ENCODE measurements at regions not wholly inside any gene's neighbourhood (a gene's known extent, or its start where the extent isn't known, plus 50 kb on each side); places are given as distances from the start of the nearest gene placed in this dataset.

- no peaks in the 10 kb centered on the region for H3F3A ChIP-seq (ENCODE audit: low read depth)
- H3K36me3 ChIP-seq (ENCODE audit: insufficient read depth, low read length), result no peaks in the 10 kb centered on the region
- no peaks in the 10 kb centered on the region for H4K20me1 ChIP-seq (ENCODE audit: insufficient read depth, low read length, poor library complexity, severe bottlenecking)
- no peak overlapping the region for H3K9ac ChIP-seq (ENCODE audit: low read depth, low read length, poor library complexity, severe bottlenecking)
- H3K27me3 ChIP-seq (ENCODE audit: insufficient read depth, low read length, poor library complexity, severe bottlenecking), result no peaks in the 10 kb centered on the region
- H3K9me3 ChIP-seq (ENCODE audit: insufficient read depth, low read depth, low read length), result no peaks in the 10 kb centered on the region
- no peaks in the 10 kb centered on the region for H3K79me2 ChIP-seq (ENCODE audit: insufficient read depth, low read length)
- no peak overlapping the region for H3K4me2 ChIP-seq (ENCODE audit: low read depth, low read length, poor library complexity, severe bottlenecking)
- TF ChIP-seq EZH2phosphoT487 (IDR thresholded peaks at IDR 0.05; ENCODE audit: borderline replicate concordance) (no peak), CTCF (conservative IDR thresholded peaks at IDR 0.05; ENCODE audit: low read length) (no peak)
- H3K9me2 ChIP-seq (replicated peaks; ENCODE audit: low read depth, low read length), result no peaks in the 10 kb centered on the region
- no peak overlapping the region for H3K4me3 ChIP-seq (ENCODE audit: low read length, poor library complexity, severe bottlenecking)
- no peak overlapping the region for H2AFZ ChIP-seq (ENCODE audit: low read length)
- no peaks in the 10 kb centered on the region for H3K4me1 ChIP-seq (ENCODE audit: insufficient read depth, low read length, poor library complexity, severe bottlenecking)
Observed at GRCh38 chr15:95981209-95981608, 349.3 kb upstream of the NR2F2 start.

DNA sequence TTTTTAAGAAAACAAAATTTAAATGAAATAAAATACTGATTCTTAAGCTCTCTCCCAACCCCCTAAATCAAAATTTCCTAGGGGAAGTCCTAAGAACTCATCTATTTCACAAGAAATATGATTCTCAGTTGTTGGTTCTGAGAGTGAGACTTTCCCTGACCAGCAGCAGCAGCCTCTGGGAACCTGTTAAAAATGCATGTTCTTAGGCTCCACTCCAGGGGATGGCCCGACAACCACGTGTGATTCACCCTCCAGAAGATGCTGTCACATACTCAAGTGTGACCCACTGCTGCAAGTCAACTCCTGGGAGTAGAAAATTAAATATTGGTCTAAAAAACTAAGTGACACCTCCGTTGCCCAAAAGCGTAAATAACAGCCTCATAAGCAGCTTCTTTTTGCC, 343.2 kb upstream of the NR2F2 start:
- TF ChIP-seq CTCF (conservative IDR thresholded peaks at IDR 0.05; ENCODE audit: low read length) (no peak), EZH2phosphoT487 (IDR thresholded peaks at IDR 0.05; ENCODE audit: borderline replicate concordance) (no peak)
- Histone ChIP-seq H3K4me3 (ENCODE audit: low read length, poor library complexity, severe bottlenecking) (no peak overlapping the region), H3K9ac (ENCODE audit: low read depth, low read length, poor library complexity, severe bottlenecking) (no peak overlapping the region), H3K4me2 (ENCODE audit: low read depth, low read length, poor library complexity, severe bottlenecking) (no peak overlapping the region), H3K36me3 (ENCODE audit: insufficient read depth, low read length) (no peaks in the 10 kb centered on the region), H3K9me2 (replicated peaks; ENCODE audit: low read depth, low read length) (no peaks in the 10 kb centered on the region), H3K9me3 (ENCODE audit: insufficient read depth, low read depth, low read length) (no peaks in the 10 kb centered on the region), H3K4me1 (ENCODE audit: insufficient read depth, low read length, poor library complexity, severe bottlenecking) (peaks cover 24% of the 10 kb centered on the region), H3K27me3 (ENCODE audit: insufficient read depth, low read length, poor library complexity, severe bottlenecking) (peaks cover 19% of the 10 kb centered on the region), H2AFZ (ENCODE audit: low read length) (no peak overlapping the region), H4K20me1 (ENCODE audit: insufficient read depth, low read length, poor library complexity, severe bottlenecking) (no peaks in the 10 kb centered on the region), H3K79me2 (ENCODE audit: insufficient read depth, low read length) (no peaks in the 10 kb centered on the region), H3F3A (ENCODE audit: low read depth) (no peaks in the 10 kb centered on the region)

DNA sequence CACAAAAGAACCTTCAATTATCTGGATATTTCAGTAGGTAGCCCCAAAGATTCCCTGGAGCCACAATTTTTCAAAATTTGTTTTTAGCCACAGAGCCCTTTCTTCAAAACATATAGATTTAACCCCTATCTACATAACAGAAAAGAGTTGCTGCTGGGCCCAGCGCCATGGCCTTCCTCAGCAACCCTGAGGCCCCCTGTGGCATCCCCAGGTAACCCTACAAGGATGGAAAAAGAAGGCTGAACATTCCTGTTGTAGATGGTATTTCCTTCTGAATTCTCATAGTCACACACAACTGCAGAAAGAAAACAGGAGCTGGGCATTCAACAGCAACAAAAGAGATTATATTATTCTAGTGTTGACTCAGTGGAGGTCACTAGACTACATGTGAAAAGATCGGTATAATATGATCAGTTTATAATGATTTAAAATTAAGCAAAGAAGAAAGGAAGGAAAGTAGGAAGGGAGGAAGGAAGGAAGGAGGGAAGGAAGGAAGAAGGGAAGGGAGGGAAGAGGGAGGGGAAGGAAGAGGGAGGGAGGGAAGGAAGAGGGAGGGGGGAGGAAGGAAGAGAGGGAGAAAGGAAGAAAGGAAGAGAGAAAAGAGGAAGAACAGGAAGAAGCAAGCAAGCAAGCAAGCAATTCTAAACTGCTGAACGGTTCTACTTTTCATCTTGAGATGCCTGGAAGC, 342.5 kb upstream of the NR2F2 start:
- TF ChIP-seq CTCF (conservative IDR thresholded peaks at IDR 0.05; ENCODE audit: low read length), result no peak
- Histone ChIP-seq H3K4me3 (ENCODE audit: low read length, poor library complexity, severe bottlenecking) (no peak overlapping the region), H3K27me3 (ENCODE audit: insufficient read depth, low read length, poor library complexity, severe bottlenecking) (peaks cover 26% of the 10 kb centered on the region), H3K9ac (ENCODE audit: low read depth, low read length, poor library complexity, severe bottlenecking) (no peak overlapping the region), H3K4me1 (ENCODE audit: insufficient read depth, low read length, poor library complexity, severe bottlenecking) (peaks cover 24% of the 10 kb centered on the region), H3K9me2 (replicated peaks; ENCODE audit: low read depth, low read length) (no peaks in the 10 kb centered on the region), H4K20me1 (ENCODE audit: insufficient read depth, low read length, poor library complexity, severe bottlenecking) (no peaks in the 10 kb centered on the region), H3F3A (ENCODE audit: low read depth) (no peaks in the 10 kb centered on the region), H3K4me2 (ENCODE audit: low read depth, low read length, poor library complexity, severe bottlenecking) (peak overlapping the region; percentile 22), H3K36me3 (ENCODE audit: insufficient read depth, low read length) (no peaks in the 10 kb centered on the region), H2AFZ (ENCODE audit: low read length) (0 out of 2 replicates have a peak overlapping the region, but pooled peaks have one; percentile 50), H3K9me3 (ENCODE audit: insufficient read depth, low read depth, low read length) (no peaks in the 10 kb centered on the region), H3K79me2 (ENCODE audit: insufficient read depth, low read length) (no peaks in the 10 kb centered on the region)
